NCI-H146 (cell line): ENCODE measurements at regions not wholly inside any gene's neighbourhood (a gene's known extent, or its start where the extent isn't known, plus 50 kb on each side); places are given as distances from the start of the nearest gene placed in this dataset.
A peak's percentile ranks its signal among the peaks of the same experiment; 100 is the strongest.
"Not testable (repeated sequence)": the region's sequence is repeated elsewhere in the genome, so short reads cannot be mapped to it uniquely, and the experiment has no call there.

Source experiments
- DNase-seq: peaks from one replicate; lab custom pipeline; 2025; lab: John Stamatoyannopoulos, UW

GRCh38 chr6:140040396-140040795, 665.9 kb upstream of the CITED2 start:
- DNase-seq = no peak

GRCh38 chr6:140039364-140039763, 664.9 kb upstream of the CITED2 start:
- DNase-seq = no peak

GRCh38 chr6:140036196-140036595, 661.7 kb upstream of the CITED2 start:
- no peak for DNase-seq

GRCh38 chr6:140032189-140032588, 657.7 kb upstream of the CITED2 start:
- no peak for DNase-seq

GRCh38 chr6:140029551-140029950, 655.1 kb upstream of the CITED2 start:
- DNase-seq = no peak

GRCh38 chr6:140027219-140027618, 652.8 kb upstream of the CITED2 start:
- DNase-seq = no peak

GRCh38 chr6:140026546-140026945, 652.1 kb upstream of the CITED2 start:
- no peak for DNase-seq

- no peak for DNase-seq
Measured at GRCh38 chr6:140025171-140025570, 650.7 kb upstream of the CITED2 start.

- DNase-seq = no peak
Measured at GRCh38 chr6:140020207-140020791, 645.9 kb upstream of the CITED2 start.

- DNase-seq = no peak
Measured at GRCh38 chr6:140018588-140018987, 644.1 kb upstream of the CITED2 start.

GRCh38 chr6:140017470-140017869, 643.0 kb upstream of the CITED2 start:
- no peak for DNase-seq

GRCh38 chr6:140012150-140012549, 637.7 kb upstream of the CITED2 start:
- DNase-seq = no peak

- no peak for DNase-seq
Measured at GRCh38 chr6:140011537-140011936, 637.1 kb upstream of the CITED2 start.

GRCh38 chr6:140009286-140009685, 634.8 kb upstream of the CITED2 start:
- no peak for DNase-seq

- no peak for DNase-seq
Measured at GRCh38 chr6:140007525-140007924, 633.1 kb upstream of the CITED2 start.

- no peak for DNase-seq
Measured at GRCh38 chr6:140003217-140003616, 628.8 kb upstream of the CITED2 start.

GRCh38 chr6:140002396-140003022, 628.1 kb upstream of the CITED2 start:
- DNase-seq = no peak

- DNase-seq = no peak
Measured at GRCh38 chr6:140001821-140002341, 627.4 kb upstream of the CITED2 start.

- no peak for DNase-seq
Measured at GRCh38 chr6:140001005-140001404, 626.6 kb upstream of the CITED2 start.

- not testable (repeated sequence) for DNase-seq
Measured at GRCh38 chr6:139999661-140000060, 625.2 kb upstream of the CITED2 start.

GRCh38 chr6:139998478-139998877, 624.0 kb upstream of the CITED2 start:
- not testable (repeated sequence) for DNase-seq

GRCh38 chr6:139996253-139996834, 621.9 kb upstream of the CITED2 start:
- peak; percentile 79 for DNase-seq

GRCh38 chr6:139994998-139995397, 620.5 kb upstream of the CITED2 start:
- no peak for DNase-seq
